Spleen (tissue), 11 donors: ENCODE measurements at regions not wholly inside any gene's neighbourhood (a gene's known extent, or its start where the extent isn't known, plus 50 kb on each side); places are given as distances from the start of the nearest gene placed in this dataset.
A peak's percentile ranks its signal among the peaks of the same experiment; 100 is the strongest.

Experiments used
- DNase-seq: peaks from one replicate; pipeline ENCODE4 v3.0.0-alpha.2; 2020
- H3K27ac ChIP-seq, 8 donors: fragments of 200-600 bp; sonication (generic) in 7 of 8; 1 replicate in 4 of 8; 2 replicates in 4 of 8; pipeline versions ENCODE4 v1.5.0 to v1.8.0; 2016 to 2021; ENCODE audit warnings: inconsistent platforms in 4 of 8, mild to moderate bottlenecking in 4 of 8, moderate library complexity in 1 of 8
- H3K27me3 ChIP-seq, 7 donors: fragments of 200-600 bp; sonication (generic) in 6 of 7; replicated peaks in 1 of 7; 1 replicate in 4 of 7; 2 replicates in 3 of 7; pipeline versions ENCODE4 v1.5.0 to v1.8.0; 2016 to 2021; ENCODE audit warnings: inconsistent platforms in 3 of 7, mild to moderate bottlenecking in 1 of 7
- H3K36me3 ChIP-seq, 6 donors: fragments of 200-600 bp; sonication (generic) in 5 of 6; 1 replicate in 4 of 6; 2 replicates in 2 of 6; pipeline versions ENCODE4 v1.5.0 to v1.8.0; 2016 to 2021; ENCODE audit warnings: inconsistent platforms in 2 of 6
- H3K4me1 ChIP-seq, 6 donors: fragments of 200-600 bp; sonication (generic) in 5 of 6; 1 replicate in 3 of 6; 2 replicates in 3 of 6; pipeline versions ENCODE4 v1.5.0 to v1.8.0; 2016 to 2021; ENCODE audit warnings: inconsistent platforms in 3 of 6
- H3K4me3 ChIP-seq, 8 donors: fragments of 200-600 bp; sonication (generic) in 7 of 8; 1 replicate in 4 of 8; 2 replicates in 4 of 8; pipeline versions ENCODE4 v1.5.0 to v1.8.0; 2016 to 2021; ENCODE audit warnings: inconsistent platforms in 4 of 8, mild to moderate bottlenecking in 4 of 8, moderate library complexity in 2 of 8
- H3K9me3 ChIP-seq, 8 donors: fragments of 200-600 bp; sonication (generic) in 7 of 8; 1 replicate in 4 of 8; 2 replicates in 4 of 8; pipeline versions ENCODE4 v1.5.0 to v1.8.0; 2016 to 2021; ENCODE audit warnings: inconsistent platforms in 4 of 8
- POLR2A ChIP-seq, 3 donors: fragments of 450-650 bp; IDR thresholded peaks; one replicate each; pipeline ENCODE4 v1.5.1; 2017; ENCODE audit warnings: antibody characterized with exemption in 3 of 3, mild to moderate bottlenecking in 1 of 3
- POLR2AphosphoS5 ChIP-seq, 3 donors: sonication (generic); formaldehyde crosslinking; IDR thresholded peaks; one replicate each; pipeline ENCODE4 v1.5.1; 2017; ENCODE audit warnings: antibody characterized with exemption in 3 of 3
- WGBS, 5 donors: extraction: QIAGEN DNeasy Blood & Tissue Kit in 3 of 5; methylation state at CpG; one replicate each; pipeline versions ENCODE4 v1.1.5 to v1.1.7; 2013 to 2018; 5-methylcytosine and 5-hydroxymethylcytosine counted together
- intact Hi-C: fragments of 100-400 bp; cut with DNase I; formaldehyde crosslinking; loops from one replicate; pipeline ENCODE4 v1.15.0; 2023; ENCODE audit warnings: low total_unique reads
- TF ChIP-seq, protein P1 (sequence below), 11 experiments: fragments of 200-600 bp in 7 of 11; fragments of 450-650 bp in 4 of 11; sonication (generic) in 4 of 11; IDR thresholded peaks in 8 of 11; conservative IDR thresholded peaks in 3 of 11; 1 replicate in 7 of 11; 2 replicates in 4 of 11; pipeline versions ENCODE4 v1.4.0 to v1.8.0; 2016 to 2021; ENCODE audit warnings: antibody characterized with exemption in 11 of 11, inconsistent platforms in 4 of 11, mild to moderate bottlenecking in 1 of 11
- donor health status: healthy with polysubstance abuse.
- donor health status: DM: no; HTN: no; CAD: no; lungs with moderate emphysema.
- donor health status: DM: no; HTN: no; CAD: no.
- donor health status: Bipolar disorder and iron deficiency.
- donor health status: healthy.
- donor health status: DM: no; HTN: no; CAD: no.
- donor health status: DM: yes; HTN: yes; CAD: no.

DNA sequence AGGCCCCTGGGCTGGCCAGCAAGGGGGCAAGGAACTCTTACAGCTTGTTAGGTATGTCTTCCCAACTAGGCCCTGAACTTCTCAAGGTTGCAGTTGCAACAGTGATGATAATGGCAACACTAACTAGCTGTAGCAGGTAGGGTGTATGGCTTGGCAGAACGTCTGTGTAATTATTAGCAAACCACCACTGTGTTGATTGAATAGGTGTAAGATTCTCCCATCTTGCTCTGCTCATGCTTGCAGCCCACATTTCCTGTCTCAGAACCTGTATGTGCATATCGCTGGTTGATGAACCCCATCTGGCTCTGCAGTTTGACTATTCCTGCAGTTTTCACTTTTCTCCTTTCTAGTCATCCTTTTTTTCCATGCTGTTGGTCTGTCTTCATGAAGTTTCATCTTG lies 178.8 kb downstream of the KATNAL1 start:
- H3K27me3 ChIP-seq: no peaks in the 10 kb centered on the region

DNA sequence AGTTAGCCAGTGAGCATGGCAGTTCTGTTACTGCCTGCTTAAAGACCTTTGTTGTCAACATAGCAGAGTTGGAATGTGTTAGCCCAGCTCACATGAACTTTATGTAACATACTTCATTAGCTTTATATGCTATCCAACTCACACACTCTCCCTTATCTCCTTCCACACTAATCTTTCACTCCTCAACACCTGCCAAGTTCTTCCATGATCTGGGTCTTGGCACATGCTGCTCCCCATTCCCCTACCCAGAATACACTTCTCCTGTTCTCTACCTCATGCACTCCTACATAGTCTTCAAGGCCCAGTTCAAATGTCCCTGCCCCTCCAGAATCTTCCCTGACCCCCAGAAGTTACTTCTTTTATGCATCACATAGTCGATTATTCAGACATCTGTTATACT lies 179.3 kb downstream of the KATNAL1 start:
- Histone ChIP-seq H3K4me3 (no peak overlapping the region), H3K36me3 (no peaks in the 10 kb centered on the region), H3K27ac (peak overlapping the region in 1 of 8 donors; percentile 19), H3K27me3 (no peaks in the 10 kb centered on the region), H3K9me3 (no peaks in the 10 kb centered on the region), H3K4me1 (peaks cover 0 to 11% (median 6%) of the 10 kb centered on the region in 6 donors)
- WGBS, 5 donors: 80 to 93% (median 86%) methylated on average over 1 of the region's 1 CpG
- no peak for DNase-seq
- TF ChIP-seq POLR2A (IDR thresholded peaks at IDR 0.05) (no peak), POLR2AphosphoS5 (IDR thresholded peaks at IDR 0.05) (no peak)
- TF ChIP-seq, protein P1, sequence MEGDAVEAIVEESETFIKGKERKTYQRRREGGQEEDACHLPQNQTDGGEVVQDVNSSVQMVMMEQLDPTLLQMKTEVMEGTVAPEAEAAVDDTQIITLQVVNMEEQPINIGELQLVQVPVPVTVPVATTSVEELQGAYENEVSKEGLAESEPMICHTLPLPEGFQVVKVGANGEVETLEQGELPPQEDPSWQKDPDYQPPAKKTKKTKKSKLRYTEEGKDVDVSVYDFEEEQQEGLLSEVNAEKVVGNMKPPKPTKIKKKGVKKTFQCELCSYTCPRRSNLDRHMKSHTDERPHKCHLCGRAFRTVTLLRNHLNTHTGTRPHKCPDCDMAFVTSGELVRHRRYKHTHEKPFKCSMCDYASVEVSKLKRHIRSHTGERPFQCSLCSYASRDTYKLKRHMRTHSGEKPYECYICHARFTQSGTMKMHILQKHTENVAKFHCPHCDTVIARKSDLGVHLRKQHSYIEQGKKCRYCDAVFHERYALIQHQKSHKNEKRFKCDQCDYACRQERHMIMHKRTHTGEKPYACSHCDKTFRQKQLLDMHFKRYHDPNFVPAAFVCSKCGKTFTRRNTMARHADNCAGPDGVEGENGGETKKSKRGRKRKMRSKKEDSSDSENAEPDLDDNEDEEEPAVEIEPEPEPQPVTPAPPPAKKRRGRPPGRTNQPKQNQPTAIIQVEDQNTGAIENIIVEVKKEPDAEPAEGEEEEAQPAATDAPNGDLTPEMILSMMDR (IDR thresholded peaks at IDR 0.05 in 8 of 11, conservative IDR thresholded peaks at IDR 0.05 in 3 of 11): no peak
- intact Hi-C loops: loop anchor here (10.0 kb wide), 1 partner anchor 273 kb away; the partner anchor contains the start of gene UBL3

More for the DNA sequence above, 178.8 kb downstream of the KATNAL1 start:
- Histone ChIP-seq H3K27ac (no peak overlapping the region), H3K4me1 (peaks cover 0 to 11% (median 7%) of the 10 kb centered on the region in 6 donors), H3K4me3 (no peak overlapping the region), H3K9me3 (no peaks in the 10 kb centered on the region), H3K36me3 (no peaks in the 10 kb centered on the region)
- TF ChIP-seq, protein P1 (IDR thresholded peaks at IDR 0.05 in 8 of 11, conservative IDR thresholded peaks at IDR 0.05 in 3 of 11): no peak
- no peak for TF ChIP-seq POLR2AphosphoS5 (IDR thresholded peaks at IDR 0.05)
- TF ChIP-seq POLR2A (IDR thresholded peaks at IDR 0.05): no peak
- intact Hi-C loops: loop anchor here (10.0 kb wide), 1 partner anchor 274 kb away; the partner anchor contains the start of gene UBL3
- DNase-seq: no peak
- WGBS, 5 donors: 63 to 81% (median 73%) methylated on average over 2 of the region's 2 CpGs

DNA sequence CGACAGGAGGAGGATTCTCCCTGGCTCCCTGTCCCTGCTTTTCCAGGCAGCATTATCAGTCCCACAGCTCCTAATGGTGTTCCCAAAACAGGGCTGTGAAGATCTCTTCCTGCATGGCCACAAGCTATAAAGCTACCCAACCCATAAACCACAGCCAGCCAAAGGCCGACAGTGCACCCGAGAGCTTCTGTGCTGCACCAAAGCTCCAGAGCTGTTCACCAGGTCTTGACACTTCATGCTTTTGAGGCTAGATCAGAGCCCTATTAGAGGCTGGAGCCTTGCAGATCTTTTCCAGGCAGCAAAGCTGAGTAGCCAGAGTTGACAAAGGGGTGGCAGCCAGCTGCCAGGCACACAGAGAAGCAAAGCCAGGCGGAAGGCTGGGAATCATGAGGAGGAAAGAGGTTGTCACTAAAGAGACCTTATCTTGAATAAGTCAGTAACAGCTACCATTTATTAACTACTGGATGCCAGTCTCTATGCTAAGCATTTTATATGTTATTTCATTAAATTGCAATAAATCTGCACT lies 180.4 kb downstream of the KATNAL1 start:
- no peak for DNase-seq

More for the DNA sequence above, 180.4 kb downstream of the KATNAL1 start:
- Histone ChIP-seq H3K27me3 (no peaks in the 10 kb centered on the region), H3K4me1 (peaks cover 0 to 4% (median 0%) of the 10 kb centered on the region in 6 donors), H3K4me3 (no peak overlapping the region), H3K9me3 (no peaks in the 10 kb centered on the region), H3K36me3 (no peaks in the 10 kb centered on the region), H3K27ac (no peak overlapping the region)
- TF ChIP-seq, protein P1 (IDR thresholded peaks at IDR 0.05 in 8 of 11, conservative IDR thresholded peaks at IDR 0.05 in 3 of 11): no peak
- TF ChIP-seq POLR2A (IDR thresholded peaks at IDR 0.05): no peak
- TF ChIP-seq POLR2AphosphoS5 (IDR thresholded peaks at IDR 0.05): no peak
- WGBS, 5 donors: 81 to 95% (median 91%) methylated on average over 4 of the region's 4 CpGs
- intact Hi-C loops: loop anchor here (10.0 kb wide), 1 partner anchor 272 kb away; the partner anchor contains the start of gene UBL3
